NCI-H1930 (cell line): ENCODE measurements at regions not wholly inside any gene's neighbourhood (a gene's known extent, or its start where the extent isn't known, plus 50 kb on each side); places are given as distances from the start of the nearest gene placed in this dataset.
"Not testable (repeated sequence)": the region's sequence is repeated elsewhere in the genome, so short reads cannot be mapped to it uniquely, and the experiment has no call there.

Experiments used
- DNase-seq, 2 experiments: peaks; one replicate each; lab custom pipeline; 2025; lab: John Stamatoyannopoulos, UW

DNA sequence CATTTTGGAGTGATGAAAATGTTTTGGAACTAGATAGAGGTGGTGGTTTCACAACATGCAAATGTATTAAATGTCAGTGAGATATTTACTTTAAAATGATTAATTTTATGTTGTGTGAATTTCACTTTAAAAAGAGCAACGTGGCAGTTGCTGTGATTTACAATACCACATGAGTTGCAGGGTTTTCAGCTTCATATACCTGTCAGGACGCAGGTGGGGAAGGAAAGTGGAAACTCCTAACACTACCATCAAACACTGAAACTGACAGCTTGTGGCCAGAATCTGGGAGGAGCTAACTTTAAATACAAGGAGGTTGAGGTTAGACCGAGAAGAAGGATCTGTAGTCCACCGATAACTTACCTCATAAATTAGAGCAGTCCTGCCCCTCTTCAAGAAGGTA lies 168.9 kb upstream of the TMEM72 start:
- DNase-seq: no peak

DNA sequence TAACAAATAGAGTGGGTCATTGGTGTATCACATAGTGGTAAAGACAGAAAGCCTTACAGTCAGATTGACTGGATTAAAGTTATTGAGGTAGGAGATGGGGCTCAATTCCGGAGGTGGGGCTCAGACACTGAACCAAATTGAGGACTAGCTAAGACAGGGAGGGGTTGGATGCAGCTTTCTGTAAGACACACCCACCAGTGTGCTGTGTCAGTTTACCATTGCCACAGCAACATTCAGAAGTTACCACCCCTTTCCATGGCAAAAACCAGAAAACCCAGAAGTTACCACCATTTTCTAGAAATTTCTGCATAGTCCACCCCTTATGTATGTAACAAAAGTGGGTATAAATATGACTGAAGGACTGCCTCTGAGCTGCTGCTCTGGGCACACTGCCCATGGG lies 167.6 kb upstream of the TMEM72 start:
- no peak for DNase-seq

DNA sequence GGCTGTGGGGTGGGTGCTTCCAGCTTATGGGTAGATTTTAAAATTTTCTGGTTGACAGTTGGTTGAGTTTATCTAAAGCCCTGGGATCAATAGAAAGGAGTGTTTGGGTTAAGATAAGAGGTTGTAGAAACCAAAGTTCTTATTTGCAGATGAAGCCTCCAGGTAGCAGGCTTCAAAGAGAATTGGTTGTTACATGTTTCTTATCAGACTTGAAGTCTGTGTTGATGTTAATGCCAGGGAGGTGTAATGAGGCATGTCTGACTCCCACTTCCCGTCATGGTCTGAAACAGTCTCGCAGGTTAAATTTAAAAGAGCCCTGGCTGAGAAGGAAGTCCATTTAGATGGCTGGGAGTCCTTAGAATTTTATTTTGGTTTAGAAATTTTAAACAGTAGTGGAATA lies 165.2 kb upstream of the TMEM72 start:
- no peak for DNase-seq

DNA sequence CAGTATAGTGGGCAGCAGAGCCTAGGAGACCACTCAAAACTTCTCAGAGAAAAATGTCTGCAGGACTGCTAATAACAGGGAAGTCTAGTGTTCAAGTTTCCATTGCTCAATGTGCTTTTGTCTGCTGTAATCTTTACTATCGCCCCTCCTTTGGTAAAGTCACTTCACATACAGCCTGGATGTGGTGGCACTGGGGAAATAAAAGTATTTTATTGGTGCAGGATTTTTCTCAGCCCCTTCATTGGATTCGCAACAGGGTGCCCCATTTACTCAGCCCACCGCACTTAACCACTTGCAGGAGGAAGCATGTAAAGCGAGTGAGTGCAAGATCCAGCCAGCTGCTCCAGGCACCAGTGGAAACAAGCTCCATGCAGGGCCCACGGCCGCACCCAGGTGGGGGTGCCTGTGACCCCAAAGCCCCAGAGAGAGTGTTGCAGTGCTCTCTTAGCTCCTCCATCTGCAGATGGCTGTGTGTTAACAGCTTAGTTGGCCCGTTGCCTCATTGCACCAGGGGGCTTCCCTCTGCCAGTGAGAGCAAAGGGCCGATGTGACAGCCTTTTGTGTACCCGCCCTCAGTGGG lies 163.5 kb upstream of the TMEM72 start:
- DNase-seq: no peak

DNA sequence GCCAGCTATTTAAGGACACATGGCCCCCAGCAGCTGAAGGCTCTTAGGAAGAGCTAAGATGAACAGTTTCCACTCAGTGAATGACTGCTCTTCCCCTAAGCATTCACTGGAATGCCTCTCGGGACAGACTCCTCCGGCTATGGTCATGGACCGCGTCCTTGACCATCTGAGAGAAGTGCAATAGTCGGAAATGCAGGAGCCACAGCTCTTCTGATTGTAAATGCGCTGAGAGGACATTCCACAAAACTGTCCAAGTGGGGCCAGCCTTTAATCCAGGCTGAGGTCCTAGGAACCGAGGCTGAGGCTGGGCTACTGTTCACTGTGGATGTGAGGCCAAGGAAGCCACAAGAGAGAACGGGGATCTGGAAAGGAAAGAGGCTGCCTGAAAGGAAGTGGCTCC lies 162.0 kb upstream of the TMEM72 start:
- no peak for DNase-seq

DNA sequence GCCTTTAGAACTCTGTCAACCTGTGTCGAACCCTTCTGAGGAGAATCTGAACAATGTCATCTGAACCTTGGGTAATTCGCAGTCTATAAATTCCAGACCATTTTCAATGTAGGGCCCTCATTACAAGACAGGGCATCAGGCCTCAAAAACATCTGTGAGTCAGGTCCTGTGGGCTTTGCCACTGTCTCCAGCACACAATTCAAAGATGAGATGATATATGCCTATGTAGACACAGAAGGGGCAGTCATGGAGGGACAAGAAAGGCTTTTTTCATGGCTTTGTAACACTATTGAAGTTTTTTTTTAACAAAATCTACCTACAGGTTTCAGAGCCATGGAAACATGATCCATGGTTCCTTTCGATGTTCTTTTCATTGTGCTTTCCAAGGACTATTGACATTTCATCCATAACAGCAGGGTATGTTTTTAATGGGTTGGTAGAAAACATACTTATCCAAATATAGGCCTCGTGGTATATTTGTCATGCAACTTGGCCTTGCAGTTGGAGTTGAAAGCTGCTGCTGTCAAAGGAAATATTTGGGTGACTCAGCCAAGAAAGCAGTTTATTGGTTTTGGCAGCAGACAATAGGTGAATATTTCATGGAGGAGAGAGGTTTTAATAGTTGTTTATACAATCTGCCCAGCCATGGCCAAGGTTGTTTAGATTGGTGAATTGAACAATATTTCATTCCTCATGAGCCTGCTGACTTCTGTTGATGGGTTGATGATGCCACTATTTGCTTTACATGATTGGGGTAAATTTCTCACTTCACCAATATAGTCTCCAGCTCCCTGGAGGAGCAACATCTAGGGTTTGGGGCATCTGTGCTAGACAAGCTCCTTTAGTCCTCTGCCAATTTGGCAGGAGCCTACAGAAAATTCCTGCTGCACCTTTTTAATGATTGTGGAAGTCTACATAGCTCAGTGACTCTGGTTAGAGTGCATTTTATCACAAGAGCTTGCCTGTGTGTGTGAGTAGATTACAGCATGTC lies 158.4 kb upstream of the TMEM72 start:
- peak in 1 of 2 experiments; percentile 1 for DNase-seq

DNA sequence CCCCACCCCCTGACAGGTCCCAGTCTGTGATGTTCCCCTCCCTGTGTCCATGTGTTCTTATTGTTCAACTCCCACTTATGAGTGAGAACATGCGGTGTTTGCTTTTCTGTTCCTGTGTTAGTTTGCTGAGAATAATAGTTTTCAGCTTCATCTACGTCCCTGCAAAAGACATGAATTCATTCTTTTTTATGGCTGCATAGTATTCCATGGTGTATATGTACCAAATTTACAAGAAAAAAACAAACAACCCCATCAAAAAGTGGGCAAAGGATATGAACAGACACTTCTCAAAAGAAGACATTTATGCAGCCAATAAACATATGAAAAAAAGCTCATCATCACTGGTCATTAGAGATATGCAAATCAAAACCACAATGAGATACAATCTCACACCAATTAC lies 156.8 kb upstream of the TMEM72 start:
- not testable (repeated sequence) for DNase-seq

DNA sequence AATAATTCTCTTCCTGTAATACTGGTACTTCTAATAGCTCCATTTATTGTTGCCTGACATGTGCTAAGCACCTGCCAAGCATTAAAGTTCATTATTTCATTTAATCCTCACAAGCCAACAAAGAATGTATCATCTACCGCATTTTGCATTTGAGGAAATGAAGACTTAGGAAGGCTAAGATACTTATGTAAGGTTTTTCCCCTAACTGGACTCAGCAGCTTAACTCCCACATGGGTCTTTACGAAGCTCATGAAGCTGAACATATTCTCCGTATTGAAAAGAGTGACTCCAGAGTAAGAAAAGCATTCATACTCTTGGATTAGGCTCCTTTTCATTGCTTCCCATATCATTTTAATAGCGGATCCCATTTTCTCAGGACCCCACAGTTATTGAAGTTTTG lies 155.7 kb upstream of the TMEM72 start:
- DNase-seq: no peak

DNA sequence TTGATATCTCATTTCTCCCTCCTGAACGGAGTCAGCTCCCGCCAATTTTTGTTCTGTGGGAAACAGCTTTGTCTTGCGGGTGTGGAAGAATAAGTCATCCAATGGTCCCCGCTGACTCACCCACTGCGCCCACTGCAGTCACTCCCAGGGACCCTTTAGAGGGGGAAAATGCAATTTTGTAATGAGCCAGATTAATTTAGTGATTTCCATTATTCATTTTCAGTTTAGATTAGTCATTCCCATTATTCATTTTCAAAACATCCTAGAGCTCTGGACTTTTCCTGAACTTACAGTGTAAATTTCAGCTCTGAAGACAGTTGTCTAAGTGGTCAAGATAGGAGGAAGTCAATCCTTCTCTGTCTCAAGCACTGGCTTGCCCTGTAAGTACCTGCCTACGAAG lies 154.9 kb upstream of the TMEM72 start:
- DNase-seq: no peak

DNA sequence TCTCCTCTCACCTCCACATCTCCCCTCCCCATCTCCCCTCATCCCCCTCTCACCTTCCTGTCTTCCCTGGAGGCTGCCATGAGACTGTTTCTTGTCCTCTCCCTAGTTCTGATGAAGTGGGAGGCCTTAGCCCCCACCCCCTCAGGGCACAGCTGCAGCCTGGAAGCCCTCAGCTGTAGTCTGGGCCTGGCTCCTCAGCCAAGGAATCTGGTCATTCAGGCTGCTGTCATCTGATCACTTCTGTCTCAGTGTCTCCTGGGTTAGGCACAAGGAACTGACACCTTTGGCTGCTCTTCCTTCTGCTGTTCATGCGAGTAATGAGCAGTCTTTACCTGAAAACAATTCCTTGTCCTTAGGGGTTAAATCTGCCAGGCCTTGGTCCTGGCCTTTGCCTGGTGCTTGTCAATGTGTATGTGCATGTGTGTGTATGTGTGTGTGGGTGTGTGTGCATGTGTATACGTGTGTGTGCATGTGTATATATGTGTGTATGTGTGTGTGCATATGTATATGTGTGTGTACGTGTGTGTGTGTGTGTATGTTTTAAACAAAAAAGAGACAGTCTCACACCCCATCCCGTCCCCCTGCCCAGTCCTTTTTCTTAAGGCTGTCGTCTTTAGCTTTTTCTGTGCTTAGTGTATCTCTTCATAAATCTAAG lies 153.5 kb upstream of the TMEM72 start:
- DNase-seq: no peak

DNA sequence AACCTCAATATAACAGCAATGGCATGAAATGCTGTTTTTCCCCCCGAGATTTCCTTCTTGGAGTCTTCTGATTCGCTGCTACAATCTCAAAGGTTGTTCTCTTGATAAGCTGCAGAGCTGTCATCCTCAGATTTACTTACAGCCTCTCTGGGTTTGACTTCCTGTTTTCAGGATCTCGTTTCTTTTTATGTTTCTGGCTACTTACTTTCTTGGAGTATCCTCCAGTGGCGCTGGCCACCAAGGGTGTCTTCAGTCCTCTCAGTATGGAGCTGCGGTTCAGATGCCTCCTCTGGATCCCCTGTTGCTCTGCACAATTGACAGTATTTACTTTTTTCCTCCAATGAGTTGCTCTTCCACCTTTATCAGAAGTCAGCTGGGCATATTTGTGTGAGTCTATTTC lies 152.0 kb upstream of the TMEM72 start:
- no peak for DNase-seq

DNA sequence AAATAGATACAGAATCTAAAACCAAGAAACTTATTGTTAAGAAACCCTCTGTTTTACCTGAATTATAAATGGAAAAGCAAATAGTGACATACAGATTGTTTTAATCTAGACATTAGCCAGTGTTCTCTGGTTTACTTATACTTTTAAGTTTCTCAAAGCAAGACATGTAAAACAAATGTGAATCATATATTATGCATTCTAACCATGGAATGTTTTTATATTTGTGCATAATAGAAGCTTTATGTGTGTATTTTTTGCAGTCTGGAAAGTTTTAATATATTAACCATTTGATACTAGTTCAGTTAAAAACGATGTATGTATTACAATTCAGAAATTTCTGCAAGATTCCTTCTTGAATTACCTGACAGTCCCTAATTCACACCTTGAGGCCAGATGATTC lies 150.6 kb upstream of the TMEM72 start:
- DNase-seq: no peak

DNA sequence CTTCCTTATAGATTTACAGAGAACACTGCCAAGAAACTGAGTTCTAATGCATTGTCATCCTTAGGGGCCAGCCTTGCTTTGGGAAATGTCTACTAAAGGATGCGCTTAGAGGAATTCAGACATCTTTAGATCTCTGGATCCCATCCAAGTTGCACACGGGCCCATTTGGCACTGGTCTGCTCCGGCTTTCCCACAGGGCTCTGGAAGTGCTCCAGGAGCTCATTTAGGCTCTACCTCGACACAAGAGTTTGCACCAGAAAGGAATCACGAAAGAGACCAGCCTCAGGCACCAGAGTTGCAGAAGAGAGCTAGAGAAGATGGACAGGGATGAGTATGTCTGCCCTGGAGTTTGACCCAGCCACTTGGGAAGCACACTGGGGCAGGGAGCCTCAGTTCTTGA lies 150.1 kb upstream of the TMEM72 start:
- no peak for DNase-seq

DNA sequence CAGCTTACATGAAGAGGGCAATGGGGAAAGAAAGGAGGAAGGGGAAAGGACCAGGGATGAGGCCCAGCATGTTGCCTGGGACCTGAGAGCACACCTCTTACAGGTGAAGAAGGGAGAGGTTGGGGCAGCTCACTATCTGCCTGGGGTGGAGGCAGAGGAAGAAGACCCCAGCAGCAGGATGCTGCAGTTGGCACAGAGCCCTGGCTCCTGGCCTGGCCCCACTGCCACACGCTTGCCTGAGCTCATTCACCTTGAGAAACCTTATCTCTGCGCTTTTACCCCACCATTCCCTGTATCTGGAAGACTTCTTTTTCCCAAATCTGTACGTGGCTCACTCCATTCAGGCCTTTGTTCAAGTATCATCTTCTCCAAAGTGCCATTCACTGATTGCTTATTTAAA lies 147.8 kb upstream of the TMEM72 start:
- DNase-seq: no peak

DNA sequence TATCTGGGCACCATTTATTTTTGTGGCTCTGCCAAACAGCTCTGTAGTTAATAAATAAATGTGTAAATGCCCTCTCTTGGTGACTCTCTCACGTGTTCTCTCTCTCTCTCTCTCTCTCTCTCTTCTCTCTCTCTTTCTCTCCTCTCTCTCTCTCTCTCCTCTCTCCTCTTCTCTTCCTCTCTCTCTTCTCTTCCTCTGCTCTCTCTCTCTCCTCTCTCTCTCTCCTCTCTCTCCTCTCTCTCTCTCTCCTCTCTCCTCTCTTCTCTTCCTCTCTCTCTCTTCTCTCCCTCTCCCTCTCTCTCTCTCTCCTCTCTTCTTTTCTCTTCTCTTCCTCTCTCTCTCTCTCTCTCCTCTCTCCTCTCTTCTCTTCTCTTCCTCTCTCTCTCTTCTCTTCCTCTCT lies 145.8 kb upstream of the TMEM72 start:
- no peak for DNase-seq

DNA sequence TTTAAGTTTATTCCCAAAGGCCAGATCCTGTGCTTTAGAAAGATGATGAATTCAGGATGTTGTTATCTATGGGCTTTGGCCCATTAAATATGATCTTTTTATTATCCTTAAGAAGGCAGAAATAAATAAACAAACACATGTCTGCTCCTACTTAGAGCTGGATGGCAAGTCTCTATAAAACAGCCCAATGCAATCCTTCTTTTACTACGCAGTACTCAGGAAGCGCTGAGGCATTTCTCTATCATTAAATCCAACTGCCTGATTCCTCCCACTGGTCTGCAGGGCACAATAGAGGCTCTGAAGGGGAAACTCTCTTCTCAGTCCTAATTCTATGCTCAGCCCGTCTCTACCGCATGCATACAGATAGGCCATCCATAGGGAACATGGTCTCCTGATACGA lies 144.5 kb upstream of the TMEM72 start:
- no peak for DNase-seq

DNA sequence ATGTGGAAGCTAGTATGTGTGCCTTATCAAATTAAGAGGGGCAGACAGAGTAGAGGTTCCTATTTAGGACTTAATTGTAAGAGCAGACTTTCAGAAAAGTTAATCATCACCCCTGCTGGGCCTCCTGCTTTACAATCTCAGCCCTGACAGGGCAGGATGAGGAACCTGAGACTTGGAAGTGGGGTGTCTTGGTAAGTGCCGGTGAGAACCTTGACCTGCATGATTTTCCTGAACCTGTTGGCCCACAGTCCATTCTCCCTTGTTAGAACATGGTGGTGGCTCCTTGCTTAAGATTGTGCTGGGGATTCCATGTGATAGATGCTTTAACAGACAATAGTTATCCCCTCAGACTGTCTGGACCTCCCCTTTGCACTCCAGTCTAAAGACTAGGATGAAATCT lies 141.7 kb upstream of the TMEM72 start:
- no peak for DNase-seq

DNA sequence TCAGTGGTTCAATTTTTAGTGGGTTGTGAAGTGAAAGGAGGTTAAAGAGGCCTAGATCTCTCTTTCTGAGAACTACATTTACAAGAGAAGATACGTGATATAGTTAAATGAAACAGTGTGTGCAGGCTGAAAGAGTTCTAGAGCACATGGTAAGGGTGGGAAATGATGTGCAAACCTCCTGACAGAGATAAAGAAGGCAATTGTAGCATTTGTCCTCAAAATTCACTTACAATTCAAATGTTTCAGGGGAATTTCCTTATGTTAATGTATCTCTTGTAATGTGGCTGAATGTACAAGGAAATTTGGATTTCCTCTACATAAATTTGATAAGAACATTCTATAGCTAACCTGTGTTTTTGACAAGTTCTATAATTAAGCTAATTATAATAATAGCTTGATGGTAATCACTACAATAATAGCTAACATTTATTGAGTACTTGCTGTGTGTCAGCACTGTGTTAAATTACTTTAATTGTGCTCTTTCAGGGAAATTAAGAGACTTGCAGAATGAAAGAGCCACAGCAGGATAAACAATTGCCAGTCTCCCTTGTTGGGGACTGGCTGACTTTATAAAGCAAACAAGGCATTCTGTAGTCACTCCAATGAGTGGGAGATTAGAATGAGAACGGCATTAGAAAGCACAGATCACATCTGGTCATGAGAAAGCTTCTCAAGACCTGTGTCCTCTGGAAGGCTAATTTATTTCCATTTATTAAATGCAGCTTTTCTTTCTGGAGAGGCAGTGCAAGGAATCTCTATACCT lies 139.7 kb upstream of the TMEM72 start:
- no peak for DNase-seq

DNA sequence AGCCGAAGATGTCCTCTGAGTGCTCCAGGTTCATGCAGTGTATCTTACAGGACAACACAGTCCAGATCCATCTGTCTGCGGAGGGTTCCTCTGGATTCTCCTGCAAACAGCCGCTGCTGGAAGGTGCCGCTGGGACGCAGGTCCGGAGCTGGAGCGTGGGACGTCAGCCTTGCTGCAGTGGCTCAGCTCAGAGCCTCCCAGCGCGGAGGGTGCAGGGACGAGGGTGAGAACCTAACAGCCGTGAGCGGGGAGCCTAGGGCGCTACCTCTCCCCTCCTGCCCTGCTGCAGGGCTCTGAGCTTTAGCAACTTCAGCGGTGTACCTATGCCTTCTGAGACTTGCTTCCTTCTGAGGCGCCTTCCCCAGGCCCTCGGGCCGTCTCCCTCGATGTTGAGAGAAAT lies 137.6 kb upstream of the TMEM72 start:
- DNase-seq: no peak

DNA sequence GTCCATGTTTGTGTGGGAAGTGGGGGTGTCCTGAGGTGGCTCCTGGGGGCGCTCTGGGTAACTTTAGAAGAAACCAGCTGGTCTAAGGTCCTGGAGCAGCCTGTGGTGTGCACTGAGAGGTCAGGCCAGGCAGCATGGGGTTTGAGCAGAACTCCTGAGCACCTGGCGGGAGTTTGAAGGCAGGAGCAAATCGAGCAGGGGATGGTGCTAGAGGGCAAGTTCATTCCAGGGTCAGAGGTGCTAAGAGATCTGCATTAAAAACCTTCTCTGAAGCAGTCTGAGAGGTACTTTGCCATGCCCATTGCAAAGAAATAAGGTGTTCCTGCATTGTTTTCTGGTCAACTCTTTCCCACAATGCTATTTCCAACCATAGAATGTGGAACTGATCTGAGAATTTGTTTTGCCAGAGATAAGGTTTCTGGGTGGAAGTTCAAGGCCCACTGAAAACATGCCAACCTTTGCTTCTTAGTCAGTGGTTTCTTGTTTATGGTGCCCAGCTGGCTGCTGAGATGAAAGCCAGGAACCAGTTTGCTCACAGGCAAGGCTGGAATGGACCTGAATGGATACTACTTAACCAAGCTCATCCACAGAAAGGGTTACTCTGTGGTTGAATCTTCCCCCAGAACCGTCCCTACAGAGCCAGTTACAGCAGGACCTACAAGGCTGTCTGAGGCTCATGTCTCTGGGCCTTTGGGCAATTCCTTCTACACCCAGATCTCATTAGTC lies 136.3 kb upstream of the TMEM72 start:
- DNase-seq: no peak

DNA sequence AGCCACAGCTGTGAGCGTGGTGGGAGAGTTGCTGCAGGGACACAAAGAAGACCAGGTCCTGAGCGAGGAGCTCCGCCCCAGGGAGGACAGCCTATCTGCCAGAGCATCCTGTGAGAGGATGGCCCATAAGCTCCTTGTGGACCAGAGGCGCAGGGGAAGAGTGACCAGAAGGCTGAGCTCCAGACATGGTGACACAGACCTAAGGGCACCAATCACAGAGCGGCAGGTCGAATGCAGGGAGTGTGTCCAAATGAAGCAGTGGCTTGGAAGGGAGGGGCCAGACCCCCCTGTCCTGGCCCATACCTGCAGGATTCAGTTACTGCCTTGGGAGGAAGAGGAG lies 135.8 kb upstream of the TMEM72 start:
- DNase-seq: no peak

DNA sequence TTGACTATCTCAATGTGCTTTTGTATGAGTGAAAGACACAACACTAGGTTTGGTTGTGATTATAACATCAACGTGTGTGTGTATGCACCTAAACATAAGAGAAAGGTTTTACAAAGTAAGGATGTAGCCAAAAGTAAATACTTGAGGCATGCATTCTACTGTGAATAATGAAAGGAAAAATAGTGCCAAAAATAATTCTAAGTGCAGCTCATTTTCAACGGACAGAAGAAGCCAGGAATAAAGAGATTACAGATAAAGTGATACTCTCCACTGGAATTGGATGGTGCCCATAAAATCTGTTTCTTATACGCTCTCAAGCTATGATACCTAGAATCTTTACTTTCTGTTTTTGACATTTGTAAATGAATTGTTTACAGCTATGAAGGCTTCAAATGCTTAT lies 135.0 kb upstream of the TMEM72 start:
- DNase-seq: no peak
